ENCODE measurements at regions not wholly inside any gene's neighbourhood (a gene's known extent, or its start where the extent isn't known, plus 50 kb on each side); places are given as distances from the start of the nearest gene placed in this dataset.

DNA sequence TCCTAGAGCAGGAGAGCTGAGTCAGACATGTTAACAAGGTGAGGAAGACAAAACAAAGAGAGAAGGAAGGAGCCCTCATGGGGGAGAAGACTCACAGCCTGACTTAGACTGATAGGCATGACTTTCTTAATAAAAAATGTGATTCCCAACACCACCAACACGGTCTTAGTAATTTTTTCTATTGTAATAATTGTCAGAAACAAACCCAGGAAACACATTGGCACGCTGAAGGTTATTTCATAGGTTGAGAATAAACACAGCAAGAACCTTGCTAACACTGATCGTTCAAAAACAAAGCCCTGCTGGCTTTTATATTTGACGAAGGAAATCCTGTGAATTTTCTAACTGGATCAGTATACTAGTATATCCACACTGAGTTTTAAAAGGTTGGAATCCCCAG is 286.8 kb downstream of the HACE1 start:
- no peak for DNase-seq

DNA sequence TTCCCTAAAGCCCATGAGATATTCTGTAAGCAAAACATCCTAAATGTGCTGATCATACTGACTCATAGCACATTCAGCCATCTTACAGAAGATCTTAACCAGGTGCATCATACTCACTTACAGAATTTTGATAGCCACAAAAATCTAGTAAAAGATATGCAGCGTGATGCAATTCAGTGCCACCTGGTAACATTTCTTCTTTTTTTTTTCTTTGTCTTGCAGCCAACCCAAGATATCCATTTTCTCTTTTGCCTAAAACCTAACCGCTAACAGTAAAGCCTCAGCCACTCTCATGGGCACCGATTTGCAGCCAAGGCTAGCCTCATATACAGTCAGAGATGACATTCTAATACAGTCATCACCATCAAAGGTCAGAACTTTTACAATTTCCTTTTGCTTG is 293.3 kb downstream of the HACE1 start:
- no peak for DNase-seq

DNA sequence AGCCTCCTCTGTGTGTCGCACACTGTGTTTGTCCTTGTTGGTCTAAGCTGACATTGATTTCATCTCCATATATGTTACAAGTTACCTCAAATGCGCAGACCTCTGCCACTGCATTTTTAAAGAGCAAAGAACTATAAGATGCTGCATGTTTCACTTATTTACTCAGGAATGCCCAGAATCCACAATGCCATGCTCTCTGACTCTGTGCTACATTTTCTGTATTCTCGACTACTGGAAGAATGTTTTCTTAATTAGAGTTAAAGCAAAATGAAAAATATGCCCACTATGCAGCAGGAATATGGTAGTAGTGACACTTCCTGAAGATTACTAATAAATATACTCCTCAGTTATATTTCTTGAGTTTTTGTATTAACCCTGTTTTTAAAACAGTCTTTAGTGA is 296.4 kb downstream of the HACE1 start:
- no peak for DNase-seq

DNA sequence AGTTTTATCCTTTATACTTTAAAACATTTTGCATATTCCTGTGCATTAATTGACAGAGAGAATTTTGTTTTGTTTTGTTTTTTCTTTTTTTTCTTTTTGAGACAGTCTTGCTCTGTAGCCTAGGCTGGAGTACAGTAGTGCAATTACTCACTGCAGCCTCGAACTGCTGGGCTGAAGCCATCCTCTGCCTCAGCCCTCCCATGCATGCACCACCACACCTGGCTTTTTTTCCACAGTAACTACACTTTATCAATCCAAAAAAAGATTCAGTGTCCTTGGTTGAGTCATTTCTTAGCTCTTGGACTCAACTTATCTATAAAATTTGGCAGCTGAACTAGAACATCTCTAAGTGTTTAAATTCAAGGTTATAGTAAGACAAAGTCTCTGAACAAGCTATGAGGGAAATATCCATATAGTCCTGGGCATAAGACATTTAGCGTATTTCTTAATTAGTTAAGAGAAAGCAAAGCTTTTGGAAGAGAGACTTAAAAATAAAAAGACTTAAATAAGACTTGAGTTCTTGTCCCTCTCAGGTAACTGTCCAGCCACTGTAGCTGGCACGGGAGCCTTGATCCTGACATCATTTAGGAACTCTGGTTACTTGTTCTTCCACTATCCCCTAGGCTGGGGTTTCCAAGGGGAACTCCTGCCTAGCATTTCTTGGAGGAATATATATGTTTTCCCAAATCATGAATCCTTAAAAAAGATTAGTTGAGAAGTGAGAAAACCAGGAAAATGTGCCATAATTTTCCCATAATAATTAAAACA is 300.1 kb downstream of the HACE1 start:
- no peak for DNase-seq

DNA sequence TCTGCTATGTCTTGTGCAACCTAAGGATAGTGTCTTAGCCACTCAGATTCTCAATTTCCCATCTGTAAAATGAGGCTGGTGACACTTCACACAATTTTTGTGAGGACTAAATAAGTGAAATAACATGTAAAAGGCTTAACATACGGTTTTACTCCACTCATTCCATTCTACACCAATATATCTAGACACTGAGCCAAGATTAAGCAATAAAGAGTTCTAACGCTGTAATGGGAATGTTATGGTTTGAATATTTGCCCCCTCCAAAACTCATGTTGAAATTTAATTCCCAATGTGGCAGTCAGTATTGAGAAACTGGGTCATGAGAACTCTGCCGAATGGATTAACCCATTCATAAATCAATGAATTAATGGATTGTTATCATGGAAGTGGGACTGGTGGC is 301.0 kb downstream of the HACE1 start:
- DNase-seq: no peak

DNA sequence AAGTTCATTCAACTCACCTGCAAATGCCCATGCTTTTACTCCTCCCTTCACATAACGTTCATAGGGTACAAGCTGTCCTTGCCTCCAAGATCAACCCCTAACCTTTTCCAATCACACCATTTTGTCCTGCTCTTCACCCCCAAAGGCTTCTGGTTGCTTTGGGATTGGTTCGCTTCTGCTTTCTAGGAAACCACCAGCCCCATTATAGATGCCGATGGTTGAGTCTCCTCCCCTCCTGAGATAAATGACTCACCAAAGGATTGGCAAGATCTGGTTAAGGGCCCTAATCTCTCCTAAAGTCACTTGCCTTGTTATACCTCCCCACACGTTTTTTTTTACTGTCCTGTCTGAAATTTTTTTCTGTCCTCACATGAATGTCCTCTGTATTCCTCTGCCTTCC is 311.4 kb downstream of the HACE1 start:
- no peak for DNase-seq

DNA sequence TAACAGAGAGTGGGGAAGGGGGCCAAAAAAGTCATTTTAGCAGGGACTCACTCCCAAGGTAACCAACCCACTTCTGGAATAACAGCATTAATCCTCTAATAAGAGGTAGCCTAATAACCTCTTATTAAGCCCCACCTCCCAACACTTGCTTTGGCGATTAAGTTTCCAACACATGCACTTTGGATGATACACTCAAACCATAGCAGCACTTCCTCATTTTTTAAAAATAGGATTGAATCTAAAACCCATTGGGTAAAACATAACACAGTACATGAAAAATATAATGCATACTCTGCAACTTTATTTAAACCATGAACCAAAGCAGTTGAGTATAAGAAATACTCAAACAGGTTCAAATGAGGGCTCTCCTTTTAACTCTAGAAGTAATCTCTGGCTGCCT is 318.3 kb downstream of the HACE1 start:
- DNase-seq: no peak

DNA sequence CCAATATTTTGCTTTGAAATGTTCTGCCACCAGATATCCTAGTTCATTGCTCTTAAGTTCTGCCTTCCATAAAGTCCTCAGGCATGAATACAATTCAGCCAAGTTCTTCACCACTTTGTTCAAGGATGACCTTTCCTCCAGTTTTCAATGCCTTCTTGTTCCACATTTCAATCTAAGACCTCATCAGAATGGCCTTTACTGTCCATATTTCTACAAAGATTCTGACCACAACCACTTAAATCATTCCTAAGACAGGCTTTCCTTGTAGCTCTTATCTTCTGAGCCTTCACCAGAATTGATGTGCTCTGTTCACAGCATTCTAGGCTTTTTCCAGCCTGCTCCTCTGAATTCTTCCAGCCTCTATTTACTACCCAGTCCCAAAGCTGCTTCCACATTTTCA is 319.0 kb downstream of the HACE1 start:
- DNase-seq: no peak

DNA sequence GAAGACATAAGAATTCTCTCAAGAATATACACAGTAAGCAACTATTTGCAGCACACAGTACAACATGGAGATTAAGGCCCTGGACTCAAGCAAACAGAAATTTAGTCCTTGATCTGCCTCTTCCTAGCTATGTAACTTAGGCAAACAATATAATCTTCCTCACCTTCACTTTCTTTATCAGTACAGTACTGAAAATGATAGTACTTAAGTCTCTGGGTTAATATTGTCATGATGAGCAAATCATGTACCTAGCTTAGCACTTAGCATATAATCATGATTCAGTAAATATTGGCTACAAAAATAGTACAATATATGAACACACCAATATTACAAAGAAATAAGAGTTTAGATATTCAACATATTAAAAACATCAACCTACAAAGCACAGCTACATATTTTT is 320.5 kb downstream of the HACE1 start:
- no peak for DNase-seq

DNA sequence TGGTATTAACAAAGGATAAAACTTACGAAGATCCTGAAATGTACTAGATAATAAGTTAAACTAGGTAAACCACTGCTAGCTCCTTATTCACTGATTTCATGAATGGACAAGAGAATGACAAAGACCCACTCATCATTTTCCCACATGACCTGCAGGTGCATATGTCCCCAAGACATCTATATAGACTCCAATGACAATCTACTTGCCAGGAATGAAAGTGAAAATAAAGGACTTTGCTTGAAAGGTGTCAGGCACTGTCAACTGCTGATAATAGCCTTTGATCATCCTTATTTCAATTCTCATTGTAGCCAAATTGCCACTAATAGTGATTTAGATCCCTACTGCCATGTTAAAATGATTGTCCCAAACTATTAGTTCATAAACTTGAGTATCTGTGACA is 321.8 kb downstream of the HACE1 start:
- no peak for DNase-seq

DNA sequence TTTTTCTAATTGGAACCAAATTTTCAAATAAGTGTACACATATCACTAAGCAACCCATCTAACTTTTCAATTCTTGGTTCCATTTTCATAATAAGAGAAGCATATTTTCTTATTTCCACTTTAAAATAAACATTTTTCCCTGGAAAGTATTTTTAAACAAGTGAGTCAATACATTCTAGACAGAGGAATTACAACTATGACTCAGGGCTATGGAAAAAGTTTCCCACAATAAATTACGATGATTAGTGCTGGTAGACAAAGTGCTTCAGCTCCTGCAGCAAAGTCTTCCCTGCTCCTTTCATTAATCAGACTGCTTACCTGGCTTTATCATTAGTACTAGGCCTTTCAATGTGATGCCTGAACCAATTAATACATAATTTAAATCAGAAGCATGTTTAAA is 322.5 kb downstream of the HACE1 start:
- no peak for DNase-seq

DNA sequence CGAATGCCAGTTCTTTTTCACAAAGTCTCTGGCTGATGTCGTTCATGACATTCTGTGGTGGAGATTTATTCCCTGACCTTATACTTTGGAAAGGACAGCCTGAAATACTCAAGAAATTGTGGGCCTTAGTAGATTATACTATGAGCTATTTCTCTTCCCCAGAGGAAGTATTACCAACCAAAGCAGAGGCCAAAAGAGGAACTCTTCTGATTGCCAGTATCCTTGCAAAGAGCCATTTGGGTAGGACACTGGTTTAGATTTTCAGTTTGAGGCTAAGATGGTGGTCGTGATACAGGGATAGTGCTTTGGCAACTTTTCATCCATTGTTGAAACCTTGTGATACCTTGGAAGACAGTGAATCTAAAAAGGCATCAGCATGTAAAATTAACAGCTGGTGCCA is 327.3 kb downstream of the HACE1 start:
- no peak for DNase-seq

DNA sequence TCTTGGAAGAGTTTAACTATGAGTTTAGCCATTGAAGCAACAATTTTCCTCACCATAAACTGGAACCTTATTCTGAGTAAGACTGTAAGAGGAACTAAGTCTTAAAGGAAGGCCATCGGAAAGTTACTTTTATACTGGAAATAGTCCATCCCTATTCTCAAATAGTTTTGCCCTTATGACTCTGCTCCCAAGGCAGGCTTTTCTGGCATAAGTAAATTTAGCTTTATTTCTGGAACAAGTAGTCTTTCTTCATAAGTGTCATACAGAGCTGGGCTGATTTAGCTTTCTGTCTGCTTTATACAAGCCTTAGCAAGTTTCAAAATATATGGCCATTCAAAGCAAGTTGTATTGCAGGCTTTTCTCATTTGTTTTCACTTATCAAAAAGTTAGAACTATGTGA is 328.1 kb downstream of the HACE1 start:
- no peak for DNase-seq

DNA sequence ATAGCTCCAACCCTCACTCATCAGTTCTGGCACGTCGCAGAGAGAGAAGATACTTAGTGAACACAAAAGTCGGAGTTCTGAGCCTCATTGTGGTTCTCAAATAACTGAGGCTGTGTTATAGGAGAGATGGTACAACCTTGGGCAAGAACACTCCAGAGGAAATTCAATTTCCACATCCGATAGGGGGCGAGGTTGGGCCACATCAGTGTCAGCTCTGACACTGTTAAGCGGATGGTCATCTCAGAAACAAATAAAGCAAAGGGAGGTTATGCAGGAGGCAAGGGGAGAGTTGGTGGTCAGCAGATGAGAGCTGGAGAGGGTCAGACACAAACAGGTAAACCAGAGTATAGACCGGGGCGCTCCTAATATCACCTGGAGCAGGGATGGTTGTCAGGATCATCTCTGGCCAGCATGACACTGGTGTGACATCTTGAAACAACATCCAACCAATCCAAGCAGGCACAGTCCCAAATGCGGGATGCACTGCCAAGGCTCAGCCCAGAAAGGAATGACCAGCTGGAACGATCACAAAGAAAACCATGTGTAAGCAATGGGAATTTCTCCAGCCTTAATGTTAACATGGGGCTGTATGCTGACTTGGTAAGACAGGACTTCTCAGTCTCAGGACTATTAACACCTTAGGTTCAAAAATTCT is 331.8 kb downstream of the HACE1 start:
- no peak for DNase-seq

DNA sequence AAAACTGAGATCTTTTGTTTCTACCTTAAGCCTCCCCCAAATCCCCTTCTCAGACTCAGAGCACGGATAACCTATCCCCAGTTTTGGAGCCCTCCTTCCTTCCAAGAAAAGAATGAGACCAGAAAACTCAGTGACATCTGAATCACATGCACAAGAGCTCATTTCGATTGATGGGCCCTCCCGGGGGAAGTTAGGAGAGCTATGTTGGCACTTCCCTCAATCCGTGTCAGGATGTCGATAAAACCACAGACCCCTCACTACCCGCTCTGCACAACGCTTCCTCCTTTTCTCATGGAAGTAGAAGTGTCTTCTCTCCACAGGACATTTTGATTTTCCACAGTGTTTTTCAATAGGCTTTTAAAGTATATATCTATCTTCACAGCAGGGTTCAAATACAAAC is 332.4 kb downstream of the HACE1 start:
- no peak for DNase-seq

DNA sequence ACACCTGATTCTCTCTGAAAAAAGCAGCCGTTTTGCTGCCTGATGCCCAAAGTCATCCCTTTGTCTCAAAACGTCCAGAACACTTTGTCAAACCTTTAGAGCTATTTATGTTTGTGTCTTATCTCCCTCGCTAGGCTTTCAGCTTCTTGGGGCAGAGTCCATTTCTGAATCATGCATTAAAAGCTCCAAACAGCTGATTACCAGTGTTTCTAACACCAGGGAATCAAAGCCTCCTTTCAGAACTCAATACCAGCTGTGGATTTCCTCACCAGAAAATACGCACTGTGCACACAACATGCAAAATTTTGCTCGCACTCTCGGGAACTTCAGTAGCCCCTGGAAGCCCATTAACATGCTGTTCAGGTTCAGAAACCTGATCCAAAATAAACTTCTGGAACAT is 333.3 kb downstream of the HACE1 start:
- DNase-seq: no peak

DNA sequence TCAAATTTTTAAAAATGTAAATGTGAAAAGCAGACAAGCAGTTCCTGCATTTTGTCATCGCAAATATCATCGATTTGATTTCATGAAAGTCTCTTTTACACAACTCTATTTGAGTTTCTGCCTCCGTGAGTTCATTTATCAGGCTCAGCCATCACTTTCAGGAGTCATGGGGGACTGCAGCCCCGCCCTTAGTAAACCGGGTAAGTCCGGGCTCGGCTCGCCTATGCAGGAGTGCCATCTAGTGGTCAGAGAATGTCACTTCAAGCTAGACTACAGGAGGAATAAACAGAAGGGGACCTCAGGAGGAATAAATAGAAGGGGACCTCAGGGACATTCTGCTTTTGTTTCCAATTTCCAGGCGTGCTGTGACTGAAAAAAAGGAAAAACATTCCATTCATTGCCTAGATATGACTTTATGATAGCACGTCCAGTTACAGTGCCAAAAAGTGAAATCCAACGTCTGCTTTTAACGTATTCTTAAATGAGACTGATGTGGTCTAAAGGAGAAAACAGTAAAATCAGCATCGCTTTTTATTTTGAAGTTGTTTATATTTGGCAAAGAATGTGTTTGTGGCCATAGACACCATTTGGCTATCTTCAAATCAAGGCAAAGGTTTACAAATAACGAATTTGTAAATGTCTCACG is 333.9 kb downstream of the HACE1 start:
- DNase-seq: peak; percentile 79

DNA sequence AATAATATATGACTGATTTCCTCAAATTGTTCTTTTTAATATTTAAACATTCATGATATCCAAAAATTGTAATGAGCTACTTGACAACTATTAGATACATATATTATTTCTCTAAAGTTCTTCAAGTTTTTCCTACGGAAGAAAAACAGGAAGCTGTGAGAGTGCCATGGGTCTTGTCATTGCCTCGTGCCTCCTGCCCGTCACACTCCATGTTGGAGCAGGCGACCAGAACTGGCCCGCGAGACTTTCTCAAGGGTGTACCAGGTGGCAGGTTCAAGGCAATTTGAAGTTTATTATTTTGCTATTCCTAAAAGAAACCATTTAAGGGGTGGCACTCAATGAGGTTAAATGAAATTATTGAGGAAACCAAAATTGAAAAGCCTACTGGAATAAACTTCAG is 337.2 kb downstream of the HACE1 start:
- no peak for DNase-seq

DNA sequence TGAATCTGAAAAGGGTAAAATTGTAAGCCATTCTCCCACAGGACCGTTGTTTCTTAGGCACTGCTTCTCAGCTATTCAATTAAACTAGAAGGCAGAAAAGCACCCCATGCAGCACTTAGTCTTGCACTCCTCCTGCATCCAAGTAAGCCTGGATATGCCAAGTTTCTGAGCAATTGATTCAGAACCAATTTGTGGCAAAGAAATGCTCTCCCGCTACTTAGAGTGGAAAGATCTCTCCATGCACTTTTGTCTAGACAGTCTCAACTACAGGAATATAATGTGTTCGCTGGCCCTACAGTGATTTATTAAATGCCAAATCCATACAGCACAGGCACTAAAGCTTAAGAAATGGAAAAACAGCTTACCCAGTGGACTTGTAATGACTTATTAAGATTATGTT is 338.5 kb downstream of the HACE1 start:
- no peak for DNase-seq

DNA sequence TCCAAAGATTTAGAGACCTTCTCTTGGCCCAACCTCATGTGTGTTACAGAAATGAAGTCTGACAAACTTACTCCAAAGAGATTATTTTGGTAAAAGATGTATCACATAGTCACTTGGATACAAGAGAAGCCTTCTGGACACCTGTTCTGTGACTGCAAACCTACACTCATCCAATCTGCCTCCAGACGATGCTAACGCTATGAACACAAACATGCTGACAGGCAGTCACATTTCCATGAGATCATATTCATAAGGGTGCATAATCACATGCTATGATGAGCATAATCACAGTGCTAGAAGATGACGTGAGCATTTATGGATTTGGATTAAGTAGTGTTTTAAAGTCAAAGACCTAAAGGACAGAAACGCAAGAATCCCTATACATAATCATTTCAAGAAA is 340.2 kb downstream of the HACE1 start:
- no peak for DNase-seq

DNA sequence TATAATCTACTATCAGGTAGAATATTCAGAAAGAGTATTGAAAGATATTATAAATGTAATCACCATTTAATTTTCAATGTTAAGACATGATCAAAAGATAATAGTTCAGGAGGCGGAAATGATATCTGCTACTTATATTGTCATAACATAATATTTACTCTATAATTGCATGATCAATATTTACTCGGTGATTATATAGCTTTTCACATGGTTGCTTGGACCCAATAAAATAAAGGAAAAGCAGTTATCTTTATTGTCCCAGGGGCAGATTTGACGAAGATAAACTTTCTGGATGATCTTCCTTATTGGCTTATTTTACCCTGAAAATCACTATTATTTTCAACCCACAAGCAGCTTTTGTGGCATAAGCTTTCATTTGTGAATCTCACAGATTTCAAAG is 350.4 kb downstream of the HACE1 start:
- no peak for DNase-seq

DNA sequence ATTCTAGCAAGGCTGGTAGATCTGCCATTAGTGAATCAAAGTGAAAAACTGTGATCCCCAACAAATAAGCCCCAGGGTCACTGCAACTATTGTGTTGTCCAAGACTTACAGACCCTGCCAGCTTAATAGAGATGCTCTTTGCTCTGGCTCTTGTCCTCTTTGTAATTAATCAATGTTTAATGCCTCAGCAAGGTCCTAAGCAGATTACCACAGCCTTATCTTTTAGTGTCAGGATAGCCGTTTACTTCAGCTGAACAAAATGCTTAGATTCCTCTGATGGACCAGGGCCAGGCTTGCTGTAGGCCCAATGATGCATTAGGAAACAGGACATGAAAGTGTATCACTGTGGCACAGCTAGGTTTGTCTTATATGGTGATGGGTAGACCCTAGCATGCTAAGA is 353.3 kb downstream of the HACE1 start:
- DNase-seq: no peak

DNA sequence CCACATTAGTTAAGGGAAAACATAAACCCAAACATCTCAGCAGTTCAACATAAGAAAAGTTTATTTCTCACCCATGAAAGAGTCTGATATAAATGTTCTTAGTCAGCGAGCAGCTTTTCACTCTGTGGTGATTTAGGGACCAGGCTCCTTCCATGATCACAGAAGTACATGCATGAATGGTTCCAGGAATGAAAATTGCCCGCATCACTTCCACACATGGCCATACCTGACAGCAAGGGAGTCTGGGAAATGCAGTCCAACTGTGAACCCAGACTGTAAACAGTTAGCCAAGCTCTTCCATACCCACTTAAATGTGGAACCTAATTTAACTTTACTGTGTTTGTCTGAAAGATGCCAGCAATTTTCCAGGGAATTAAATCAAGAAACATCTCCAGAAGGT is 353.9 kb downstream of the HACE1 start:
- no peak for DNase-seq

DNA sequence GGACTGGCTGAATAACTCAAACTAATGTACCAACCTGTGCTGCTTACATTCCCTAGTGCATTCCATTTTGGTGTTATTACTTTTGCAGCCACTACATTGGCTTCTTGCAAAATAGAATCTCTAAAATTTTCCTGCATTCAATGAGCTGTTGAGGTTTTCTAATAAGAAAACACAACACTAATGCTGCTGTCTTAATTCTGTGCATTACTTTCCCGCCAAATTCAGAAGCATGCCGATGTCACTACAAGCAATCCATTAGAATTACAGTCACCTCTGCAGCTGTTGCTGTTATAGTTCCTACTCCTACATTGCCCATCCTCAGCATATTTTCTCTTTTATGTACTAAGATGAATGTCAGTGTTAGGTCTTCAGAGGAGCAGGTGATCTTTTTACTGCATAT is 359.5 kb downstream of the HACE1 start:
- DNase-seq: no peak

DNA sequence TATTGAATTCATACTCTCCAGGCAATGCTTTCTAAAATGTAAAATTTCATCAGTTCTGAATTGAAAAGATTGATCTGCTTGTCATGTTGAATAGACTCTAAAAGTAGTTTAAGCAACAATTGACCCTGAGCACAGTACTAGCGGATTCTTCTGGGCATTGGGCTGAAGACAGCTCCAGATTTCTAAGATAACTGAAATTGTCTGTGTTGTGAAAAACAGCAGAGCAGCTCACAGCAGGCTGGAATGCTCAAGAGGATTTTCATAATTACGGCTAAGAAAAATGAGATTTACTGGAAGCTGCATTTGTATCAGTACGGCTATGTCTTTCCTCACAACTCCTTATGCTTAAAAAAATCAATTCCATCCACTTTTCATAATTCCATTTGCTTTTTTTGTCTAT is 373.7 kb downstream of the HACE1 start:
- no peak for DNase-seq

Data from activated CD4-positive, alpha-beta T cell treated with anti-CD3 and anti-CD28 coated beads, Interleukin-10, Interleukin-2, amounts not matched to agents 100 ng/mL and 50 ng/mL, durations not matched to agents 16 hours and 8 hours (primary cell).